Activated T-cell treated with anti-CD3 and anti-CD28 coated beads for 1 hour (primary cell): ENCODE measurements at regions not wholly inside any gene's neighbourhood (a gene's known extent, or its start where the extent isn't known, plus 50 kb on each side); places are given as distances from the start of the nearest gene placed in this dataset.

Experiments used
- DNase-seq: peaks from one replicate; pipeline ENCODE4 v3.0.0-alpha.2; 2020; ENCODE audit warnings: low read depth

- no peak for DNase-seq
Measured at GRCh38 chr19:46911456-46911855, 50.7 kb downstream of the ARHGAP35 start.

DNA sequence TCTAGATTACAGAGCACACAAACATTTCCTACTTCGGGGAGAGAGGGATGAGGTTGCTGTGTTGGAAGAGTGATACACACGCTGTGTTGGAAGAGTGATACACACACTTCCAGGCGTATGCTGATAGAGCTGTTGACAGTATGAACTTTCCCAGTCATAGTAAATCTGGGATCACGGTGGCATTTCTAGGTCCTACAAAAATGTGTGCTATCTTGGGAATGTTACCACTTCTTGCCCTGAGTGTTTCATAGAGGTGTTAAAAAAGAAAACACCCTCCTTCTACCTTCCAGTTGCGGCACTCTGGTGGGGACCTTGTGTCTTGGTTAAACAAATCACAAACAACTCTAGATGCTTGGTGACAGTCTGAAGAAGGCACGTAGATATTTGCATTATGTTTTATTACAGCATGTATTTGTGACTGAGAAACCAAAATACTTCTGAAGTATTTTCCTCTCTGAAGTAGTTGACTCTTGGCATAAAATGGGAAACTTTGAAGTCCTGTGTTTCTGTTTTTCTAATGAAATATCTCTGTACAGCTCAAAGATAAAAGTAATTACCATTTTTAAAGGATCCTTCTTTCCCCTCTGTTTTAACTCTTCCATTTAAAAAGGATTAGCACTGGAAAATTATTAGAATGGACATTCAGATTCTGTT is 52.5 kb downstream of the ARHGAP35 start:
- no peak for DNase-seq

GRCh38 chr19:46913852-46914430 is 53.1 kb downstream of the ARHGAP35 start:
- DNase-seq, result no peak

- DNase-seq, result no peak
Measured at GRCh38 chr19:46915386-46915785, 54.6 kb downstream of the ARHGAP35 start.

DNA sequence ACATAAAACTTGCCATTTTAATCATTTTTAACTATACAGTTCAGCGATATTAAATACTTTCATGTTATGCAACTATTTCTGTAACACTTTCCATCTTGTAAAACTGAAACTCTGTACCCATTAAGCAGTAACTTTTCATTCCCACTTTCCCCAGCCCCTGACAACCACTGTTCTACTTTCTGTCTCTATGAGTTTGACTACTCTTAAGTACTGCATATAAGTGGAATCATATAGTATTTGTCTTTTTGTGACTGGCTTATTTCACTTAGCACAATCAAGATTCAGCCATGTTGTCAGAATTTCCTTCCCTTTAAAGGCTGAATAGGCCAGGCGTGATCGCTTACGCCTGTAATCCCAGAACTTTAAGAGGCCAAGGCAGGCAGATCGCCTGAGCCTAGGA is 56.2 kb downstream of the ARHGAP35 start:
- DNase-seq, result no peak

GRCh38 chr19:46919324-46919723 is 58.5 kb downstream of the ARHGAP35 start:
- DNase-seq, result no peak

- no peak for DNase-seq
Measured at GRCh38 chr19:46920362-46920761, 59.6 kb downstream of the ARHGAP35 start.

GRCh38 chr19:46921071-46921470 is 60.3 kb downstream of the ARHGAP35 start:
- no peak for DNase-seq

GRCh38 chr19:46922465-46922864 is 61.7 kb downstream of the ARHGAP35 start:
- DNase-seq, result no peak

DNA sequence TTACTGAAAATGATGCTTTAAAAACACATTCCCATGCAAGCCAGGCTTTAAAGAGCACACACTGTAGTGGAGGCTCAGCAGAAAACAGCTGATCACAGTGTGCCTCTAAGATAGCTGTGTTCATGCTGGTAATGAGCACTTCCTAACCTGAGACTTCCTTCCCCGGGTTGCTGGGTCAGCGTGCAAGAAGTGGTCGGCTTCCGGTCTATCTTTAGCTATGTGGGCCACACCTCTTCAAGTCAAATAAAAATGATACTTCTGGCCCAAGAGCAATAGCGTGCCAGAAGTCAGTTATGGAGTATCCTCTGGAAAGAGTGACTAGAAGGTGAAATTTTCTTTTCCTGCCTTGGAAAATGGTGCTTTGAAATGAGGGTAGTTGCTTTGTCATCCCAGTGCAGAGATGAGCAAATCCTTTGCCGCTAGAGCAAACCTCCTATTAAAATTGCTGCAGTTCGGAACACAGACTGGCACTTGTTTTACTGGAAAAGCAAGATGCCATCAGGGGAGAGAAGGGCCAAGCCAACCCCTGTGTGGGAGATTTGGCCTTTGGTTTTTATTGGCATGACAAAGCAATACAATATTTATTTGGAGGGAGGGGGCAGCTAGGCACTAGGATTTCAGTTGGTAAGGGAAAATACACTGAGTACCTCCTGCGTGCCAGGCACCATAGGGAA is 64.2 kb downstream of the ARHGAP35 start:
- no peak for DNase-seq

GRCh38 chr19:46925548-46925950 is 64.8 kb downstream of the ARHGAP35 start:
- DNase-seq, result no peak

DNA sequence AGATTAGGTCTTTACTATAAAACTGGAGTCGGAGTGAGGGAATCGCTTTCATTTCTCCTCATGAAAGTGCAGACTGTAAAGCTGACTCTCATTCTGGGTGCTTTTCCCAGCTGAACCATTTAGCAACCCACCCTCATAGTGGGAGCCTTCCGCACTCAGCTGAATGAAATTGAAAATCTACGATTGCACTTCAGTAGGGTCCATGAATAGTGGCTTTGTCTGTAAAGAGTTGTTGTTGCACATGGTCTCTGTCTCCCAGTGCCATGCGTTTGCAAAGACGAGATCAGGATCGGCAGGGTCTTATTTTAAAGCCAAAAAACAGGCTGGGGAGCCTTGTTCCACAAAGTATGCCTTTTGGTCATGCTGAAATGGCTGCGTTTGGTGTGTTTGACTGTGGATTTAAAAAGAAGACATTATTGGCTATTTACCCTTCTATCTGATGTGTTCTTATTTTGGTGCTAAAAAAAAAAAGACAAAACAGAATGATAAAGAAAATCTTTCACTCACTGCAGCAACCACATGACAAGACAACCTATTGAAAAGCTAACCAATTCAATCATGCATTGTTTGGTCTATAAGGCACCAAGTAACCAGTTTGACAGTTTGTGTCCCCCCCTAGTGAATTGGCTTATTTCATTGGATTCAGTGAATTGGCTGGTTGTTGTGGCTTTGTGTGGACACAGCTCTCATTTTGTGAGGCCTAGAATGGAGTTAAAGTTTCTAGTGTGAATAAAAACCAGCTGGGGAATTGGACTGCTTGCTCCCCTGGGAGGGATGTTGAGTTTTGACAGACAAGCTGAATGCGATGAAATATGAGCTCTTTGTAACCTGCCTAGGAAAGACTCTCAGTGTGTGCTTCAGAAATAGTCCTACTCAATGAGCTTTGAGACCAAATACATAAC is 65.6 kb downstream of the ARHGAP35 start:
- DNase-seq, result no peak

- no peak for DNase-seq
Measured at GRCh38 chr19:46927106-46927505, 66.3 kb downstream of the ARHGAP35 start.

GRCh38 chr19:46927893-46928292 is 67.1 kb downstream of the ARHGAP35 start:
- no peak for DNase-seq

GRCh38 chr19:46928951-46929350 is 68.2 kb downstream of the ARHGAP35 start:
- DNase-seq, result no peak

DNA sequence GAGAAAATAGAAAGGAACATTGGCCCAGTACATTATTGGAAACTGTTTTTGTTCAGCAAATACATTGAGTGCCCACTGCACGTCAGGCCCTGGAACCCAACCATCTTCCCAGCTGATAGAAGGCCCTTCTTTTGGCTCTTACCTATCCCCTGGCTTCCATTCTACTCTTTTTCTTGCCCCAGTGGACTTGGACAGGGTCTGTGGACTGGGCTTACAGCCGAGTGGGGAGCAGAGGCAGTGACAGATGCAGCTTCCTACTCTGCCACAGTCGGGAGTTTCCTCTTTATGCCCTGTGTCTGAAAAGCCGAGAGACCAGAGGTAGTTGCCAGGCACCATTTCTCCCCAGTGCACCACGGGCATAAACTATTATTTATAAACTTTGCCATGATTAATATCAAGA is 70.4 kb downstream of the ARHGAP35 start:
- no peak for DNase-seq

- no peak for DNase-seq
Measured at GRCh38 chr19:46932346-46932745, 71.5 kb downstream of the ARHGAP35 start.

DNA sequence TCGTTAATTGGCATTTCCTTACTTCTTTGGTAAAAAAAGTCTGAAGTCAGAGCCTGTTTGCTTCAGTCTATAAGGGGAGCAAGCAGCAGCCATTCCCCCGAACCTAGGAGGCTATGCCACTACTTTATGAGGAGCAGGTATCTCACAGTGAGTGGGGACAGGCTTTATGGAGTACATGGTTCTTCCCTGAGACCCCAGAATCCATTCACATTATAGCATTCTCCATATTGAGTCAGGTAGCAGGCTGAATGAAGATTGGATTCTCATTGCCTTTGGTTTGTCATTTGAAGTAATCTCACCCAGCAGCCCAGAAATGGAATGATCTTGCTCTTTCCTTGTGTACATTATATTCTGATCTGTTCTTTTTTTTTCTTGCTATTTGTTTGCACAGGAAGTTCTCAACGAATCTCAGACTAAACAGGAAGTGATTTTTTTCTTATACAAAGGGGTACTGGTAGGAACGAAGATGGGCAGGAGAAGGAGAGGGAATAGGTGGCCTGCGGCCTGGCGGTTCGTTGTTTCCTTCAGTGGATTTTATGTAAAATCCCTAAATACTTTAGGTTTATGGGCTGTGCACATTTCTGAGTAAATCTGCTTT is 74.4 kb downstream of the ARHGAP35 start:
- DNase-seq, result no peak

DNA sequence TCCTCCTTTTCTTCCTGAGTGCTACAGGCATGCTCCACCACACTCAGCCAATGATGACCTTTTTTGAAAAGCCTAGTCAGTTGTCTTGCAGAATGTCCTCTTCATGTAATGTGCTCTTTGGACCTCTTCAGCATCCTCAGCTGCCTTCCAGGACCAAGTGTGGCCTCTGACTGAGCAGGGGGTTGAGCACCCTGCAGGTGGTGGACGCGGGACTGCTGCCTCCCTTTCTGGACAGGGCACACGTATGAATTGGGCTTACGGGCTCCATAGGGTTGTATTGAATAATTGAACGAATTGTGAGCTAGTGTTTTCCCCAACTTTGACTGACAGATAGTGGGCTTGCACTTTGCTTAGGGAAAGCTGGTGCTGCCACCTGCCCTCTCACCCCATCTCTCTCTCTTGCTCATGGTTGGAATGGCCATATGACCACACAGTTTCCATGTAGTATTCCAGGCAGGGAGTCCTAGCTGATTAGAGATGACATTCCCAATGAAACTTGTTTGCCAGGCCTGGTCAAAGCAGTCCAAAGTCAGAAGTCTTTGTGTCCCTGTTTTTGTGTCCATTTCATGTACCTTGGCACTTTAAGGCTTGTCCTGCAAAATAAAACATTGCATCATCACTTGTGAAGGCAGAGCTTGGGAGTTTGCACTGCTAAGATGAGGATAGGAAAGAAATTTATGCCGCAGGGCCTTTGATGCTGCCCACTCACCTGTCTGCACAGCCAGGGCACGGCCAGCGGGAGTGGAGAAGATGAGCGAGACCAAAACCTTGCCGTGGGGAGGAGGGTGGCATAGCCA is 76.3 kb upstream of the NPAS1 start:
- DNase-seq, result no peak

DNA sequence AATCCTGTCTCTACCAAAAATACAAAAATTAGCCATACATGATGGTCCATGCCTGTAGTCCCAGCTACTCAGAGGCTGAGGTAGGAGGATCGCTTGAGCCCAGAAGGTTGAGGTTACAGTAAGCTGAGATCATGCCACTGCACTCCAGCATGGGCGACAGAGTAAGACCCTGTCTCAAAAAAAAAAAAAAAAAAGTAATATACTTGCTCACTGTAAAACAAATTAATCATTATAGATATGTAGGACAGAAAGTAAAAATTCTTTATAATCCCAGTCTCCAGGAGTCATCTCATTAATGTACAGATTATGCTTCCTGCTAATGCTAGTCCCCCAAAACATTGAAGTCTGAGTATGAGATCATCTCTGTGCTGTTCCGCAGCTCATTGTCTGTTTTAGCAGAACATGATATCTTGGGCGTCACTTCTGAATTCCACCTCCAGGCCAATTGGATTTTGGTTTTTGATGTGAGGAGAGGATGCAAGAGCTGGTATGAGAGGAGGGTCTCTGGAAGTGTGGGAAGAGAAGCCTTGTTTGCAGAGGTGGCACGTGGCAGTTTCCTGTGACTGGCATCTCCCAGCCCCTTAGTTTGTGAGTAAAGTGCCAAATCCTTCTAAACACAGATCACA is 75.4 kb upstream of the NPAS1 start:
- DNase-seq, result no peak
